Stimulated activated CD4-positive, alpha-beta T cell treated with anti-CD3 and anti-CD28 coated beads, Interleukin-1b, Interleukin-23, amount 100 ng/mL, for 24 hours (primary cell): ENCODE measurements at regions not wholly inside any gene's neighbourhood (a gene's known extent, or its start where the extent isn't known, plus 50 kb on each side); places are given as distances from the start of the nearest gene placed in this dataset.
"Not testable (repeated sequence)": the region's sequence is repeated elsewhere in the genome, so short reads cannot be mapped to it uniquely, and the experiment has no call there.

Experiments used
- DNase-seq, 4 experiments: peaks; one replicate each; pipeline ENCODE4 v3.0.0-alpha.2; 2020; ENCODE audit warnings: low read depth in 4 of 4, low spot score in 1 of 4

DNA sequence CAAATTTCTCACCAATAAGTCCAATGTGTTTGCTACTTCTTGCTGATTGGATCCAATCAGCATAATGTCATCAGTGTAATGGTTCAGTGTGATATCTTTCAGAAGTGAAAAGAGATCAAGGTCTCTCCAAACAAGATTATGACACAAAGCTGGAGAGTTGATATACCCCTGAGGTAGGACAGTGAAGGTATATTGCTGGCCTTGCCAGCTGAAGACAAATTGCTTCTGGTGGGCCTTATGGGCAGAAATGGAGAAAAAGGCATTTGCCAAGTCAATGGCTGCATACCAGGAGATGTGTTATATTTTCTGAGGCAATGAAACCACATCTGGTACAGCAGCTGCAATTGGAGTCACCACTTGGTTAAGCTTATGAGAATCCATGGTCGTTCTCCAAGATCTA lies 131.7 kb upstream of the PCBD1 start:
- DNase-seq: not testable (repeated sequence)

DNA sequence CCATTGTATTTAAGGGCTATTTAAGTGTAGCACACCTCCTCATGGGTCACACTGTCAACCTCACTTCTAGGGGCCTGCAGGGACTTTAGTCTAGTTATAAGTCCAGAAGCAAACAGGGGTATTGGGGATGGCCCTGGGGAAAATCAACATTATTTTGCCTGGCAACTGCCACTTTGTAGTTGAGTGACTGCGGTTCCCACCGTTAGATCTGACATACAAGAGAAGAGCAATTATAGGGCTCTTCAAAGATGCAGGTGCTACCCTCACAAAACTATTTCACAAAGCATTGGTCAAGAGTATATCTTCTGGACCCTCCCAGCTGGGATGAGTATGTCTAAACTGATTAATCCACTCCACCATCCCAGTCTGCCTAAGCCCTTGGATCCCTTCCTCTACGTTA lies 133.0 kb upstream of the PCBD1 start:
- no peak for DNase-seq

DNA sequence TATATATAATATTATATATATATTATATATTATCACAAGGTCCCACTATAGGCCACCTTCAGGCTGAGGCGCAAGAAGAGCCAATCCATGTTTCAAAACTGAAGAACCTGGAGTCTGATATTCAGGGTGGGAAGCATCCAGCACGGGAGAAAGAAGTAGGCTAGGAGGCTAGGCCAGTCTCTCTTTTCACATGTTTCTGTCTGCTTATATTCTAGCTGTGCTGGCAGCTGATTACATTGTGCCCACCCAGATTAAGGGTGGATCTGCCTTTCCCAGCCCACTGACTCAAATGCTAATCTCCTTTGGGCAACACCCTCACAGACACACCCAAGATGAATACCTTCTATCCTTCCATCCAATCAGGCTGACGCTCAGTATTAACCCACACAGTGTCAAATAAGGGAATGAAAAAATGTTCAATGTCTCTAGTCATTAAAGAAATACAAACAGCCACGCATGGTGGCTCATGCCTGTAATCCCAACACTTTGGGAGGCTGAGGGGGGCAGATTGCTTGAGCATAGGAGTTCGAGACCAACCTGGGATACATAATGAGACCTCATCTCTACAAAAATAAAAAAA lies 135.4 kb upstream of the PCBD1 start:
- DNase-seq: no peak

DNA sequence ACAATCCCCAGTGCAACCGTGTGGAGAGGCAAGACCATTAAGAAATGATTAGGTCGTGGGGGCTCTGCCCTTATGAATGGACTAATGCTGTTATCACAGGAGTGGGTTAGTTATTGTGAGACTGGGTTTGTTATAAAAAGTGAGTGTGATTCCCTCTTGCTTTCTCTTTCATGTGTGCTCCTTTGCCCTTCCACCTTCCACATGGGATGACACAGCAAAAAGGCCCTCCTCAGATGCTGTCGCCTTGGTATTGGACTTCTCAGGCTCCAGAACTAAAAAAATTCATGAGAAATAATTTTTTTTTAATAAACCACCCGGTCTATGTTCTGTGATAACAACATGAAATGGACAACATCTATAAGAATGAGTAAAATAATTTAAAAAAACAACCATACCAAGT lies 136.1 kb upstream of the PCBD1 start:
- no peak for DNase-seq

DNA sequence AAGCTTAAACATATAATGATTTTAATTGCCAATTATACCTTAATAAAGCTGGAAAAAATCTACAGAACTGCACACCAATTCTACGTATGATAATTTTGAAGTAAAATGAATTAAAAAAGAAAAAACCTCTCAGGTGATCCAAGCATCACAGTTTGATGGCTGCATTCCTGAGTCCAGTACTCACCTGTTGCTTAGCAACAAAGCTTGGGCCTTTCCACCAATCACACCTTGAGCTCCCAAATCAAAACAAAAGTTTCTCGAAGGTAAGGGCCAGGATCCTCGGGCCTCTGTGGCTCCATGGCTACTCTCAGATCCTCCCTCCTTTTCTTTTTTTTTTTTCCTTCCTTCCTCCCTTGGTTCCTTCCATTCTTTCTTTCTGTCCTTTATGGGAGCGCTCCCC lies 137.2 kb upstream of the PCBD1 start:
- no peak for DNase-seq

DNA sequence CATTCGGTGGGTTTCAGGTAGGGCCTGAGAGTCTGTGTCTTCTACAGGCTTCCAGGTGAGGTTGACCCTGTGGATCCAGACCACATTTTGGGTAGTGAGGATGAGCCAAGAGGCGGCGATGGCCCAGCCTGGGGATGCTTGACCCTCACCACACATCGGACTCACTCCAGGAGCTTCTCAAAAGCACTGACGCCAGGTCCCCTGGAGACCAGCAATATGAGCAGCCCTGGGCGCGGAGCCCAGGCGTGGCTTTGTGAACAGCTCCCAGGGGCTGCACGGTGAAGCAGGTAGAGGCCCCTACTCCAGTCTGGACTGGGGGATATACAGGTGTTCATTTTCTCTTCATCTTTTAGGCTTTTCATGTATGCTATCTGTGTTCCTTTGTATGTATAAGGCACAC lies 139.7 kb upstream of the PCBD1 start:
- DNase-seq: no peak

DNA sequence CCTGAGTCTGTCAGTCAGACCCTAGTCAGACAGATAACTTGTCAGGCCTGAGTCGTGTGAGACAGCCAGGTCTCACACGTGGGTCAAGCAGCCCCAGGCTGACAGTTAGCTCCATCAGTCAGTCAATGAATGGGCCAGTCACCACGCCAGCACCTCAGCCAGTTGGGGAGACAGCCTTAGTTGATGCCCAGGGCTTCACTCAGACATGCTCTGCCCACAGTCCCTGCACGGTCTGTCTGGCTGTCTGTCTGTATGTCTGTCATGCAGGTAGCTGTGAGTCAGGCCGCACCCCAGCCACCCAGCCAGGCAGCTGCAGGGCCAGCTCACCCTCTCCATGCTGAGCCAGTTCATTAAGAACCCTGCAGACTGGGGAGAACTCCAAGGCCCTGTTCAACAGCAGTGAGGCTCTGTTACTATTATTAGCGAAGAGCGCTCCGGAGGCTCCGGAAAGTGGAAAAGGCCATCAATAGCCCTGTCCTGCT lies 141.1 kb upstream of the PCBD1 start:
- DNase-seq: no peak

DNA sequence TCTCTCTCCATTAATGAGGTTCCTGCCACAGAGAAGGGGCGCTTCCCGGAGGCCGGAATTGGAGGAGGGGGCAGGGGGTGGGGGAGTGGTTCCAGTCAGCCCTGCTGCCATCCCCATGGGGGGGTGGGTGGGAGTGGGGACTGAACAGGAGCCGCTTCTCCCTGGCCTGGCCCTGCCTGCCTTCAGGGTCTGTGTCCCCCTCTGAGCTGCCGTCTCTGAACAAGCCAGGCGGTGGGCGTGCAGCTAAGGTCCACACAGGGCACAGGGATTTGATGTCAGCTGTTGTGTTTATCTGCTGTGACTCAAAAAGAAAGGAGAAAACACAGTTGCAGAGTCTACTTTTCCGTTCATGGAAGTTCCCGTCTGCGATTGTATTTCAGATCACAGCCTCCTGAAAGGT lies 141.5 kb upstream of the PCBD1 start:
- DNase-seq: no peak

DNA sequence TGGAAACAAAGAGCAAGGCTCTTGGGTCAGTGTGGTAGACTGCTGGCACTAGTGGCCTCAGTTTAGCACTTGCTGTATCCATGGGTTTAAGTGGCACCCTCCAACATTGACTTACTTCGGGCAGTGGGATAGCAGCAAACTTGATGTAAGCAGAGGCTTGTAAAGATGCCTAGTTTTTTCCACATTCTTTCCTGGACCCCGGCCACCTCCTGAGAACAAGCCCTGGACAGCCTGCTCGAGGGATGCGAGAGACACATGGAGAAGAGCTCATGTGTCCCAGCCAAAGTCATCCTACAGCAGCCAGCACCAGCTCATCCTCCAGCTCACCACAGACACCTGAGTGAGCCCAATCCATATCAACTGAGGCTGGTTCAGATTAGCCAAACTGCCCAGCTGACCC lies 142.7 kb upstream of the PCBD1 start:
- DNase-seq: no peak

DNA sequence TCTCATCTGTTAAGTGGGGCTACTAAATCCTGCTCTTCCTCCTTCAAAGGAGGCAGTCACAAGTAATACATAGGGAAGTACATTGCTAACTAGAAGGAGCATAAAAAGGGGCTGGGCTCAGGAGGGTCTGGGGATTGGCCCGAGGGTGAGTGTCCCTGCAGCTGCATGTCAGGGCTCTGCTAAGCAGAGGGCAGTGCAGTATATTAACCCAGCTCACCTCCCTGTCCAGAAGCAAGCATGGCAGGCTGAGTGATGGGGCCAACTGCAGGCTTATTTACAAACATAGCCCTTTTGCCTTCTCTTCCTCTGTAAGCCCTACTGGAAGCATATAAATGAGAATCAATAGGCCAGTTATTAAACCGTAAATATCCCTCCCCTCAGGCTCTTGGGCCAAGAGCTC lies 143.2 kb upstream of the PCBD1 start:
- DNase-seq: no peak

DNA sequence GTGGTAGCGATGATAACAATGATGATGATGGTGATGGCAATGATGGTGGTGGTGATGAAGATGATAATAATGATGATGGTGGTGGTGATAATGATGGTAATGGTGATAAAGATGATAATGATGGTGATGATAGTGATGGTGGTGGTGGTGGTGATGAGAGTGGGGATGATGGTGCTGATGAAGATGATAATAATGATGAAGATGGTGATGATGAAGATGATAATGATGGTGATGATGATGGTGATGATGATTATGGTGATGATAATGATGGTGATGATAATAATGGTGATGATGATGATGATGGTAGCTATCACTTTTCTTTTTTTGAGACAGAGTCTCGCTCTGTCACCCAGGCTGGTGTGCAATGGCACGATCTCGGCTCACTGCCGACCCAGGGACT lies 144.5 kb upstream of the PCBD1 start:
- DNase-seq: no peak

DNA sequence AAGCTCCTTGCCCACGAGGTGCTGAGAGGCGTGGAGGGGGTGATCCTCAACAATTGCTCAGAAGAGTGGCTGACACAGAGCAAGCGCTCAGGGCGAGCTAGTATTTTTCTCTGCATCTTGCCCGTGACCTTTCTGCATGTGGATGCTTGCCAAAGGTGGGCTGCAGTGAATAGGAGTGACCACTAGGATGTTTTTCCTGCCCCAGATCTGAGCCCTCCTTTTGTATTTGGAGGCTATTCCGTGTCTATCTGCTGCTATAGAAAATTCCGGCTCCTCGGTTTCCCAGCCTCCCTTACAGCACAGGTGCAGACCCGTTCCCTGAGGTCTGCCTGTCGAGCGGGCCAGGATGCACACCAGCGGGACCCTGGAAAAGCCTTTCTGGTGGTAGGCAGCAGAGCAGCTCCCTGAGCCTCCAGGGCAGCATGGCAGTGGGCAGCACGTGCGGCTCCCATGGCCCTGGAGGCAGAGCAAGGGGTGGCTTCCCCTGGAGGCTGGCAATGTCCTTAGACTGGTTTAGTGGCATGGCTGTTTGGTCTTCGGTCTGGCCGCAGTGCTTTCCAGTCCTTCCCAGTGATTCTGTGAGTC lies 145.1 kb upstream of the PCBD1 start:
- no peak for DNase-seq

DNA sequence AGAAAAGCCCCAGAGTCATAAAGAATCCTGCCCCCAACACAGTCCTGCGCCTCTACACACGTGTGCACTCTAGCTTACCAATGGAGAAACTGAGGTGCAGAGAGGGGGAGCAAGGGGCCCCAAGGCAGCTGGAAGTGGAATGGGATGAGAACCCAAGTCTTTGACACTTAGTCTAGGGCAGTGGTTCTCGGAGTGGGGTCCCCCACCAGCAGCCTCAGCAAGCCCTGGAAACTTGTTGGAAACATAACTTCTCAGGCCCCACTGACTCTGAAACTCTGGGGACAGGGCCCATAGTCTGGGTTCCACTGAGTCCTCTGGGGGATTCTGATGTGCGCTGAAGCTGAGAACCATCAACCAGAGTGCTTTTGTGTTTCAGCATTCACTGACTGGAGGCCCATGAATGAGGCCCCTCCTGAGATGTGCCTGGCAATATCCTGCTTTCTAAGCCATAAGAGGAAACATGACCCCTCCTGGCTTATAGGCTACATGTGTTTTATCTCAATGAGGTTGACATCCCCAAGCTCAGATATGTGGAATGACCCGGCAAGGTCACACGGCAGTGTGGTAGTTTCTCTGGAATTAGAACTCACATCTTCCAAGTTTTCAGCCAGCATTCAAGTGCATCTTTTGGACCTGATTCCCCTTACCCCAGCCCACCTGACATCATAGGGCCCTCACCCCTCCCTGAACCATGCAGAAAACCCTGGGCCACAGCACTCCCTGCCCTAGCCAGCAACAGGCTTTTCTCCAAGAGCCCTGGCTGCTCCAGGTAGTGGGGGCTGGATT lies 147.3 kb upstream of the PCBD1 start:
- no peak for DNase-seq

DNA sequence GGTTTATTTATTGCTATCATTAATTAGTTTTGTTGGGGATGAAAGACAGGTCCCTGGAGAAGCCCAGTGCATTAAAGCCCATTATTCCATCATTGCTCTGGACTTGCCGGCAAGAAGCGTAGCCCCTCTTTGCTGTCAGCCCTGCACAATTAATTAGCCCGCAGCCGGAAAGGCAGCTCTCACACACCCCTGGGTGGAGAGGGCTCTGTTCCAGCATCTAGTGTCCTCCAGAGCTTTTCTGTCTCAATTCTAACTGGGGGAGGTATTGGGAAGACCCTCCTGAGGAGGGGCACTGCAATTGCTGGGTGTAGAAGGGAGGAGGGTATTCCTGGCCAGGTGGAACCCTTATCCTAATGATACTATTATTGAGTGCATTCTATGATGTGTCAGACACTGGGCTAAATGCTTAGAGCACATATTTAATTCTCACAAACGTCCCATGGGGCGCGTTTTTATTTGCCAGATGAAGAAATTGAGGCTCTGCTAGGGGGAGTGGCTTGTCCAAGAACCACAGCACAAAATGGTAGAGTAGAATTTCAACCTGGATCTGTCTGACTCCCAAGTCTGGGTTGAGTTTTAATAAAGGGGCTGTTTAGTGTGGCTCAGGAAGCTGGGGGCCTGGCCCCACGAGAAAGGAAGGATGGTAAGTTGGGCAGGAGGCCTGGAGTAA lies 148.1 kb upstream of the PCBD1 start:
- no peak for DNase-seq

DNA sequence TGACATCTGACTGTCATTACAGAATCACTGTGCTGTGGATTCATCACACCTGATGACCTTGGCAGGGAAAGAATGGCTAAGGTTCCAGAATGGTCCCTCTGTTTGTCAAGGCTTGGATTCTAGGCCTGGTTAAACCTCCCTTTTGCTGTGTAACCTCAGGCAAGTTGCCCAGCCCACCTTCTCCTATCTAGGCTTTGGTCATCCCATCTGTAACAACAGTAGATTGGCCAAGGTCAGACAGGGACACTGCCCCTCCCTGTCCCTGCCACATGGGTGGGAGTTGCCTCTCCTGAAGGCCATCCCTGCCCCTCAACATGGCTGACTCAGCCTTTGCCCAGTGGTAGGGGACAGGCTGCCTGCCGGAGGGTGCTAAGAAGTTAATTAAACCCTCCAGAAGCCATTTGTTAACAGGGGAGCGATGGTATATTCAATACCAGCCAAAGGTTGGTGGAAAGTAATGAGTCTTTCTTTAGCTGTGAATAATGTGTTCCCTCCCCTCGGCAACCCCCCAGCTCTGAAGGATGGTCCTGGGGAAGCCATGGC lies 149.8 kb upstream of the PCBD1 start:
- no peak for DNase-seq

DNA sequence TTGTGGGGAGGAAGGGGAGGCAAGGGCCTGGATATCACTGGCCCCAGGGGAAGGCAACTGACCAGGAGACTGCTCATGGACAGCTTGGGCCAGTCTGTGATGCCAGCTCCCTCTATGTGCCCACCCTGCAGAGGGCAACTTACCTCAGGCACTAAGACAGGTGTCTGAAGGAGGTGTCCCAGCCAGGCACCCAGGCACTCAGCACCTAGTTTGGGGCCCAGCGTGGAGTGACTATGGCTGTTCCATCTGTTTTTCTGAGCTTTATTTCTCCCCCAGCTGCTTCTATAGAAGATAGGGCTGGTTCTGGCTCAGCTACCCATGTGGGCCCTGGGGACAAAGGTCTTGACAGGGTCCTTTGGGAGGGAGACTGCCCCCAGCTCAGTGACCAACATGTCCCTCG lies 150.6 kb upstream of the PCBD1 start:
- DNase-seq: no peak

DNA sequence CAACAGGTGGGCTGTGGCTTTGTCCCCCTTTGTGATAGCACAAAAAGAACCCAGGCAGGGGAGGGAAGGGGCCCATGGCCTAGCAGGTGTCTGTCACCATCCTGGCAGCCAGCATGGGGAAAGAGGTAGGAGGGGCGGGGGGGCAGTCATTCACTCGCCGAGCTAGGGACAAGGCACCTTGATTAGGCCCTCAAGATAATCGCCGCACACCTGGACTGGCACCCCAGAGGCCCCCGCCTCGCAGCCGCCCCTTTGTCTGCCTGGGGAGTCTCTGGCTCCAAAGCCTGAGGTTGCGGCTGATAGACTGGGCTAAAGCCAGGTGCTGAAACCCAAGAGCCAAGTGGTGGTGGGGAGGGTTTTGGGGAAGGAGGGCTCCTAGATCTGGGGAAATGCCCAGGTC lies 151.2 kb upstream of the PCBD1 start:
- no peak for DNase-seq

DNA sequence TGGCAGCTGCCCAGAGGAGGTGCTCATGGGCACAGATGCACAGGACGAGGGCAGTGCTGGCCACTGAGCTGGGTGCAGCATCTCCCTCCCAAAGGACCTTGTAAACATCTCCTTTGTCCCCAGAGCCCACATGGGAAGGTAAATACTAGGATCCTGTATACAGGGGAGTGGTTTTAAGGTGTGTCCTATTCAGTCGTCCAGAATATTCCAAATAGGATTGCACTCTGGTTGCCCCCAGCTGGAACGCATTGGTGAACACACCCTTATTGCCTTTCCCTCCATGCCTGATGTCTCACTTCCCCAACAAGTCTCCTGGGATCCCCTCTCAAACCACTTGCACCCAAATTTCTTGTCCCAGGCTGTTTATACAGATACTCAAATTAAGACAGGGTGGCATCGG lies 152.0 kb upstream of the PCBD1 start:
- no peak for DNase-seq

DNA sequence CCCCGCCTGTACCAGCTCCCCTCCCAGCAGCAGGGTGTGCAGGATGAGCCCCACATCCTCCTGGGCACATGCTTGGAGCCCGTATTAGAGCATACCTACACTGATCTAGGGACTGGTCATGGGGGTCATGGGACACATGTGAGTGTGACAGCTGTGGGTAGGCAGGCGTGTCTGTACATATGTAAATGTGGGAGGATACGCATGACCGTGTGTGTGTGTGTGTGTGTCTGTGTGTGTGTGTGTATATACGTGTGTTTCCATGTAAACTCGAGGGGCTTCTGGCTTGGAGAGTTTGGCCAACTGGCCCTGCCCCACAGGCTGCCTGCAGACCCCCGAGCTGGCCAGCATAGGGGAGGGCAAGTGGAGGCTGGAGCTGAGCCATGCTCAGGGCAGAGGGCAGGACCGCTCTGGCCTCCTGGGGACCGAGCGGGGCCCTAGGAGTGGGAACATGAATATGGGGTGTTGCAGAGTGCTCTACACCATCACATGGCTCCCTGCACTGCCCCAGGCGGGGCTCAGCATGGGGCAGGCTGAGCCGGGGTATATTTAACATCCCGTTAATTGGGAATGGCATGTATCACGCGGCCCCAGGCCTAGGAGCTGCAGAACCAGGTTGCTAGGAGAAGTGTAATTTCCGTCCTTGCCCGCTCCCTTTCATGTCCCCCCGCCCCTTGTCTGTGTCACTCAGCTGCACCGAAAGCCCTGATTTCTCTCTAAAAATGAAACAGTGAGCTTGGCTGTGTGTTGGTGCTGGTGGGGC lies 152.7 kb upstream of the PCBD1 start:
- DNase-seq: no peak

DNA sequence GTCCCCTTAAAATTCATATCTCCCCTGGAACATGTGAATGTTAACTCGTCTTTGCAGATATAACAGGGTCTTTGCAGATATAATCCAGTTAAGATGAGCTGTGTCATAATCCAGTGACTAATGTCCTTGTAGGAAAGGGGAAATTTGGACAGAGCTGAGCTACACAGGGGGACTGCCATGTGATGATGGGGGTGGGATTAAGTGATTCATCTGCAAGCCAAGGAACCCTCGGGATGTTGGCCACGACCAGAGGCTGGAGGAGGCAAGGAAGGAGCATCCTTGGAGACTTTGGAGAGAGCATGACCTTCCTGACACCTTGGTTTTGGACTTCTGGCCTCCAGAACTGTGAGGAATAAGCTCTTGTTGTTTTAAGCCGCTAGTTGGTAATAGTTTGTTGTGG lies 153.9 kb upstream of the PCBD1 start:
- DNase-seq: no peak

DNA sequence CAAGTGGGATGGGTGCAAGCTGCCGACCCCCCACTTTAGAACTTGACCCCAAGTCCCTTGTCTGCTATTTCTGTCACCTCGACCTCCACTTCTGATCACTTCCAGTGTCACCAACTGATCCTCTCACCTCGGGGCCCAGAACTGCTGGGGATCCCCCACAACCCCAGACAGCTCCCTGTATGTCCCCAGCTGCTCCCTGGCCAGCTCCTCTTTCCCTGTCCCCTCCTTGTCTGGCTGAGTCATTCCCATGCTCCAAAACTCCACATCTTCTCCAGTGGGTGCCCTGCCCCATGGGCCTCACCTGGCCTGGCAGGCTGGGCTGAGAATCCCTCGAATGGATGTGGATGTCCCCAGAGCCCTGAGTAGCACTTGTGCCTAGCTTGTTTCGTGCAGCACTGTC lies 154.3 kb upstream of the PCBD1 start:
- DNase-seq: no peak
